ENCODE measurements at regions not wholly inside any gene's neighbourhood (a gene's known extent, or its start where the extent isn't known, plus 50 kb on each side); places are given as distances from the start of the nearest gene placed in this dataset.

GRCh38 chr10:83533290-83533689, 606.0 kb upstream of the GHITM start:
- Histone ChIP-seq H3K9me3 (ENCODE audit: control insufficient read depth, low read length) (no peaks in the 10 kb centered on the region), H3K4me1 (ENCODE audit: control insufficient read depth in 1 of 2, insufficient read depth in 2 of 2, low read length in 2 of 2) (no peaks in the 10 kb centered on the region), H3K27me3 (ENCODE audit: control insufficient read depth in 1 of 2, insufficient read depth in 2 of 2, low read length in 1 of 2) (no peaks in the 10 kb centered on the region), H3K36me3 (ENCODE audit: control insufficient read depth in 1 of 2, insufficient read depth in 2 of 2, low read length in 1 of 2) (no peaks in the 10 kb centered on the region), H3K4me3 (ENCODE audit: low read length in 2 of 2) (no peak overlapping the region), H3K27ac (ENCODE audit: low read depth in 1 of 2, low read length in 2 of 2) (no peak overlapping the region)
- DNase-seq (no peak), ATAC-seq (ENCODE audit: low FRiP score) (no peak)
- 45 to 58% methylated on average over 1 of the region's 1 CpG for whole genome bisulfite sequencing, 2 donors
- intact Hi-C loops (cut with DNase I), result no loop called here

GRCh38 chr10:83536426-83536825, 602.9 kb upstream of the GHITM start:
- Histone ChIP-seq H3K27ac (ENCODE audit: low read depth in 1 of 2, low read length in 2 of 2) (no peak overlapping the region), H3K4me3 (ENCODE audit: low read length in 2 of 2) (no peak overlapping the region), H3K36me3 (ENCODE audit: control insufficient read depth in 1 of 2, insufficient read depth in 2 of 2, low read length in 1 of 2) (no peaks in the 10 kb centered on the region), H3K4me1 (ENCODE audit: control insufficient read depth in 1 of 2, insufficient read depth in 2 of 2, low read length in 2 of 2) (no peaks in the 10 kb centered on the region), H3K9me3 (ENCODE audit: control insufficient read depth, low read length) (no peaks in the 10 kb centered on the region), H3K27me3 (ENCODE audit: control insufficient read depth in 1 of 2, insufficient read depth in 2 of 2, low read length in 1 of 2) (no peaks in the 10 kb centered on the region)
- DNase-seq (no peak), ATAC-seq (ENCODE audit: low FRiP score) (no peak)
- intact Hi-C loops (cut with DNase I), result no loop called here
- WGBS, 2 donors, result 75 to 90% methylated on average over 4 of the region's 4 CpGs

GRCh38 chr10:83538047-83538446, 601.3 kb upstream of the GHITM start:
- H3K9me3 ChIP-seq (ENCODE audit: control insufficient read depth, low read length), result no peaks in the 10 kb centered on the region
- intact Hi-C loops (cut with DNase I), result no loop called here
- DNase-seq, result no peak

GRCh38 chr10:83539528-83540308, 599.6 kb upstream of the GHITM start:
- Histone ChIP-seq H3K9me3 (ENCODE audit: control insufficient read depth, low read length) (no peaks in the 10 kb centered on the region), H3K27me3 (ENCODE audit: control insufficient read depth in 1 of 2, insufficient read depth in 2 of 2, low read length in 1 of 2) (no peaks in the 10 kb centered on the region), H3K4me1 (ENCODE audit: control insufficient read depth in 1 of 2, insufficient read depth in 2 of 2, low read length in 2 of 2) (no peaks in the 10 kb centered on the region), H3K27ac (ENCODE audit: low read depth in 1 of 2, low read length in 2 of 2) (no peak overlapping the region), H3K4me3 (ENCODE audit: low read length in 2 of 2) (no peak overlapping the region), H3K36me3 (ENCODE audit: control insufficient read depth in 1 of 2, insufficient read depth in 2 of 2, low read length in 1 of 2) (no peaks in the 10 kb centered on the region)
- intact Hi-C loops (cut with DNase I), result no loop called here
- WGBS, 2 donors, result 13 to 15% methylated on average over 2 of the region's 2 CpGs
- peak; percentile 45 for ATAC-seq (ENCODE audit: low FRiP score)
- peak in 1 of 2 donors; percentile 65 for DNase-seq

More at GRCh38 chr10:83538047-83538446, 601.3 kb upstream of the GHITM start:
- no peaks in the 10 kb centered on the region for H3K27me3 ChIP-seq (ENCODE audit: control insufficient read depth in 1 of 2, insufficient read depth in 2 of 2, low read length in 1 of 2)
- ATAC-seq (ENCODE audit: low FRiP score), result no peak
- H3K27ac ChIP-seq (ENCODE audit: low read depth in 1 of 2, low read length in 2 of 2), result no peak overlapping the region
- no peak overlapping the region for H3K4me3 ChIP-seq (ENCODE audit: low read length in 2 of 2)
- no peaks in the 10 kb centered on the region for H3K36me3 ChIP-seq (ENCODE audit: control insufficient read depth in 1 of 2, insufficient read depth in 2 of 2, low read length in 1 of 2)
- no peaks in the 10 kb centered on the region for H3K4me1 ChIP-seq (ENCODE audit: control insufficient read depth in 1 of 2, insufficient read depth in 2 of 2, low read length in 2 of 2)

GRCh38 chr10:83541046-83541445, 598.3 kb upstream of the GHITM start:
- no peak for ATAC-seq (ENCODE audit: low FRiP score)
- no peaks in the 10 kb centered on the region for H3K9me3 ChIP-seq (ENCODE audit: control insufficient read depth, low read length)
- no peak for DNase-seq
- no peaks in the 10 kb centered on the region for H3K36me3 ChIP-seq (ENCODE audit: control insufficient read depth in 1 of 2, insufficient read depth in 2 of 2, low read length in 1 of 2)
- H3K4me3 ChIP-seq (ENCODE audit: low read length in 2 of 2), result no peak overlapping the region
- 29 to 30% methylated on average over 1 of the region's 1 CpG for WGBS, 2 donors
- no peaks in the 10 kb centered on the region for H3K4me1 ChIP-seq (ENCODE audit: control insufficient read depth in 1 of 2, insufficient read depth in 2 of 2, low read length in 2 of 2)
- no peak overlapping the region for H3K27ac ChIP-seq (ENCODE audit: low read depth in 1 of 2, low read length in 2 of 2)
- intact Hi-C loops (cut with DNase I), result no loop called here
- no peaks in the 10 kb centered on the region for H3K27me3 ChIP-seq (ENCODE audit: control insufficient read depth in 1 of 2, insufficient read depth in 2 of 2, low read length in 1 of 2)

GRCh38 chr10:83542774-83543411, 596.4 kb upstream of the GHITM start:
- ATAC-seq (ENCODE audit: low FRiP score) (no peak), DNase-seq (no peak)
- WGBS, 2 donors, result 92 to 95% methylated on average over 4 of the region's 4 CpGs
- intact Hi-C loops (cut with DNase I), result no loop called here
- H3K4me3 ChIP-seq (ENCODE audit: low read length in 2 of 2), result no peak overlapping the region
- H3K27ac ChIP-seq (ENCODE audit: low read depth in 1 of 2, low read length in 2 of 2), result no peak overlapping the region
- no peaks in the 10 kb centered on the region for H3K9me3 ChIP-seq (ENCODE audit: control insufficient read depth, low read length)
- H3K4me1 ChIP-seq (ENCODE audit: control insufficient read depth in 1 of 2, insufficient read depth in 2 of 2, low read length in 2 of 2), result no peaks in the 10 kb centered on the region
- H3K36me3 ChIP-seq (ENCODE audit: control insufficient read depth in 1 of 2, insufficient read depth in 2 of 2, low read length in 1 of 2), result no peaks in the 10 kb centered on the region
- H3K27me3 ChIP-seq (ENCODE audit: control insufficient read depth in 1 of 2, insufficient read depth in 2 of 2, low read length in 1 of 2), result no peaks in the 10 kb centered on the region

- Histone ChIP-seq H3K4me3 (ENCODE audit: low read length in 2 of 2) (no peak overlapping the region), H3K27ac (ENCODE audit: low read depth in 1 of 2, low read length in 2 of 2) (no peak overlapping the region), H3K4me1 (ENCODE audit: control insufficient read depth in 1 of 2, insufficient read depth in 2 of 2, low read length in 2 of 2) (no peaks in the 10 kb centered on the region), H3K36me3 (ENCODE audit: control insufficient read depth in 1 of 2, insufficient read depth in 2 of 2, low read length in 1 of 2) (no peaks in the 10 kb centered on the region), H3K27me3 (ENCODE audit: control insufficient read depth in 1 of 2, insufficient read depth in 2 of 2, low read length in 1 of 2) (no peaks in the 10 kb centered on the region), H3K9me3 (ENCODE audit: control insufficient read depth, low read length) (no peaks in the 10 kb centered on the region)
- DNase-seq (no peak), ATAC-seq (ENCODE audit: low FRiP score) (no peak)
- intact Hi-C loops (cut with DNase I), result no loop called here
- WGBS, 2 donors, result 89 to 92% methylated on average over 2 of the region's 2 CpGs
Observed at GRCh38 chr10:83543691-83544462, 595.4 kb upstream of the GHITM start.

- no peaks in the 10 kb centered on the region for H3K9me3 ChIP-seq (ENCODE audit: control insufficient read depth, low read length)
- H3K27ac ChIP-seq (ENCODE audit: low read depth in 1 of 2, low read length in 2 of 2), result no peak overlapping the region
- 1 to 3% methylated on average over 4 of the region's 4 CpGs for WGBS, 2 donors
- DNase-seq, result no peak
- H3K36me3 ChIP-seq (ENCODE audit: control insufficient read depth in 1 of 2, insufficient read depth in 2 of 2, low read length in 1 of 2), result no peaks in the 10 kb centered on the region
- no peak overlapping the region for H3K4me3 ChIP-seq (ENCODE audit: low read length in 2 of 2)
- no peaks in the 10 kb centered on the region for H3K4me1 ChIP-seq (ENCODE audit: control insufficient read depth in 1 of 2, insufficient read depth in 2 of 2, low read length in 2 of 2)
- intact Hi-C loops (cut with DNase I), result no loop called here
- ATAC-seq (ENCODE audit: low FRiP score), result no peak
- H3K27me3 ChIP-seq (ENCODE audit: control insufficient read depth in 1 of 2, insufficient read depth in 2 of 2, low read length in 1 of 2), result no peaks in the 10 kb centered on the region
Observed at GRCh38 chr10:83545901-83546391, 593.4 kb upstream of the GHITM start.

Measured in aorta (tissue), 5 donors.